ENCODE measurements at regions not wholly inside any gene's neighbourhood (a gene's known extent, or its start where the extent isn't known, plus 50 kb on each side); places are given as distances from the start of the nearest gene placed in this dataset.

DNA sequence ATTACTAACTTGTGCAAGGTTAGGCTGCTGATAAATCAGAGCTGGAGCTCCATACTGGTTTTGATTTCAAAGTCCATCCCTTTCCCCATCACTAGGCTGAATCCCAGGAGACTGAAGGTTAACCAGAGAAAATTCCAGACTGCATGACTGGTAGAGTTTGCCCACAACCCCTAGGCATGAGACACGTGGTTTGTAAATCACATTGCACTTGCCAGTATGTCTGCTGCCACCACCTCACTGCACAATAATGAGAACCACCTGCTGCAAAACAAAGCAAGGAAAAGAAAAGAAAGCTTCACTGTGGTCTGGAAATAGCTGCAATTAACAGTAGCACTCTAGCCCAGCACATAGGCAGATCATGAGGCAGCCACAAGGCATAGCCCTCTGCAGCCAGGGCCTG, 67.6 kb upstream of the NTM start:
- Histone ChIP-seq H3K4me3 (ENCODE audit: low read depth in 1 of 2, low read length in 2 of 2) (no peak overlapping the region), H2AFZ (ENCODE audit: low read depth, low read length) (no peak overlapping the region)
- DNase-seq = no peak

GRCh38 chr11:131303611-131304119, 66.8 kb upstream of the NTM start:
- no peaks in the 10 kb centered on the region for H4K20me1 ChIP-seq (ENCODE audit: insufficient read depth, low read length)
- ATAC-seq (ENCODE audit: insufficient read depth, low read depth) (no peak), DNase-seq (no peak)
- H3K4me1 ChIP-seq (ENCODE audit: insufficient read depth, low read length) = no peaks in the 10 kb centered on the region
- no peak overlapping the region for H3K4me2 ChIP-seq (ENCODE audit: insufficient read depth, low read length)
- H2AFZ ChIP-seq (ENCODE audit: low read depth, low read length) = no peak overlapping the region
- H3K9me3 ChIP-seq (ENCODE audit: insufficient read depth, low read length, severe bottlenecking) = no peaks in the 10 kb centered on the region
- TF ChIP-seq, protein P1, sequence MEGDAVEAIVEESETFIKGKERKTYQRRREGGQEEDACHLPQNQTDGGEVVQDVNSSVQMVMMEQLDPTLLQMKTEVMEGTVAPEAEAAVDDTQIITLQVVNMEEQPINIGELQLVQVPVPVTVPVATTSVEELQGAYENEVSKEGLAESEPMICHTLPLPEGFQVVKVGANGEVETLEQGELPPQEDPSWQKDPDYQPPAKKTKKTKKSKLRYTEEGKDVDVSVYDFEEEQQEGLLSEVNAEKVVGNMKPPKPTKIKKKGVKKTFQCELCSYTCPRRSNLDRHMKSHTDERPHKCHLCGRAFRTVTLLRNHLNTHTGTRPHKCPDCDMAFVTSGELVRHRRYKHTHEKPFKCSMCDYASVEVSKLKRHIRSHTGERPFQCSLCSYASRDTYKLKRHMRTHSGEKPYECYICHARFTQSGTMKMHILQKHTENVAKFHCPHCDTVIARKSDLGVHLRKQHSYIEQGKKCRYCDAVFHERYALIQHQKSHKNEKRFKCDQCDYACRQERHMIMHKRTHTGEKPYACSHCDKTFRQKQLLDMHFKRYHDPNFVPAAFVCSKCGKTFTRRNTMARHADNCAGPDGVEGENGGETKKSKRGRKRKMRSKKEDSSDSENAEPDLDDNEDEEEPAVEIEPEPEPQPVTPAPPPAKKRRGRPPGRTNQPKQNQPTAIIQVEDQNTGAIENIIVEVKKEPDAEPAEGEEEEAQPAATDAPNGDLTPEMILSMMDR (IDR thresholded peaks at IDR 0.05; ENCODE audit: borderline replicate concordance, extremely low read depth, low read length, poor library complexity, severe bottlenecking) = no peak
- no peak for TF ChIP-seq EZH2 (IDR thresholded peaks at IDR 0.05; ENCODE audit: borderline replicate concordance, low read depth, low read length, severe bottlenecking)
- no peak overlapping the region for H3K9ac ChIP-seq (ENCODE audit: low read depth, low read length)
- H3K79me2 ChIP-seq (ENCODE audit: insufficient read depth, low read length) = no peaks in the 10 kb centered on the region
- no peak overlapping the region for H3K4me3 ChIP-seq (ENCODE audit: low read depth in 1 of 2, low read length in 2 of 2)
- H3K36me3 ChIP-seq (ENCODE audit: insufficient read depth, low read length) = no peaks in the 10 kb centered on the region
- H3K27me3 ChIP-seq (ENCODE audit: insufficient read depth, low read length, poor library complexity) = no peaks in the 10 kb centered on the region
- H3K27ac ChIP-seq (ENCODE audit: low read length) = no peak overlapping the region

More for the DNA sequence above, 67.6 kb upstream of the NTM start:
- H3K27ac ChIP-seq (ENCODE audit: low read length) = no peak overlapping the region
- H4K20me1 ChIP-seq (ENCODE audit: insufficient read depth, low read length) = no peaks in the 10 kb centered on the region
- no peak for ATAC-seq (ENCODE audit: insufficient read depth, low read depth)
- H3K9me3 ChIP-seq (ENCODE audit: insufficient read depth, low read length, severe bottlenecking) = no peaks in the 10 kb centered on the region
- no peak overlapping the region for H3K9ac ChIP-seq (ENCODE audit: low read depth, low read length)
- H3K27me3 ChIP-seq (ENCODE audit: insufficient read depth, low read length, poor library complexity) = no peaks in the 10 kb centered on the region
- H3K4me1 ChIP-seq (ENCODE audit: insufficient read depth, low read length) = no peaks in the 10 kb centered on the region
- no peak for TF ChIP-seq EZH2 (IDR thresholded peaks at IDR 0.05; ENCODE audit: borderline replicate concordance, low read depth, low read length, severe bottlenecking)
- TF ChIP-seq, protein P1 (IDR thresholded peaks at IDR 0.05; ENCODE audit: borderline replicate concordance, extremely low read depth, low read length, poor library complexity, severe bottlenecking) = no peak
- no peak overlapping the region for H3K4me2 ChIP-seq (ENCODE audit: insufficient read depth, low read length)
- no peaks in the 10 kb centered on the region for H3K79me2 ChIP-seq (ENCODE audit: insufficient read depth, low read length)
- no peaks in the 10 kb centered on the region for H3K36me3 ChIP-seq (ENCODE audit: insufficient read depth, low read length)

- Histone ChIP-seq H4K20me1 (ENCODE audit: insufficient read depth, low read length) (no peaks in the 10 kb centered on the region), H3K4me3 (ENCODE audit: low read depth in 1 of 2, low read length in 2 of 2) (no peak overlapping the region), H3K79me2 (ENCODE audit: insufficient read depth, low read length) (no peaks in the 10 kb centered on the region), H3K9ac (ENCODE audit: low read depth, low read length) (no peak overlapping the region), H3K36me3 (ENCODE audit: insufficient read depth, low read length) (no peaks in the 10 kb centered on the region), H3K4me1 (ENCODE audit: insufficient read depth, low read length) (no peaks in the 10 kb centered on the region), H2AFZ (ENCODE audit: low read depth, low read length) (no peak overlapping the region), H3K27me3 (ENCODE audit: insufficient read depth, low read length, poor library complexity) (no peaks in the 10 kb centered on the region), H3K9me3 (ENCODE audit: insufficient read depth, low read length, severe bottlenecking) (no peaks in the 10 kb centered on the region), H3K4me2 (ENCODE audit: insufficient read depth, low read length) (no peak overlapping the region), H3K27ac (ENCODE audit: low read length) (no peak overlapping the region)
- DNase-seq = no peak
- no peak for ATAC-seq (ENCODE audit: insufficient read depth, low read depth)
- no peak for TF ChIP-seq EZH2 (IDR thresholded peaks at IDR 0.05; ENCODE audit: borderline replicate concordance, low read depth, low read length, severe bottlenecking)
- TF ChIP-seq, protein P1 (IDR thresholded peaks at IDR 0.05; ENCODE audit: borderline replicate concordance, extremely low read depth, low read length, poor library complexity, severe bottlenecking) = no peak
These were observed 65.4 kb upstream of the NTM start for GRCh38 chr11:131305005-131305404.

GRCh38 chr11:131307506-131307905, 62.9 kb upstream of the NTM start:
- H3K36me3 ChIP-seq (ENCODE audit: insufficient read depth, low read length) = no peaks in the 10 kb centered on the region
- no peak overlapping the region for H3K9ac ChIP-seq (ENCODE audit: low read depth, low read length)
- no peak overlapping the region for H3K4me2 ChIP-seq (ENCODE audit: insufficient read depth, low read length)
- ATAC-seq (ENCODE audit: insufficient read depth, low read depth) = no peak
- H3K27me3 ChIP-seq (ENCODE audit: insufficient read depth, low read length, poor library complexity) = no peaks in the 10 kb centered on the region
- no peak overlapping the region for H2AFZ ChIP-seq (ENCODE audit: low read depth, low read length)
- no peaks in the 10 kb centered on the region for H3K9me3 ChIP-seq (ENCODE audit: insufficient read depth, low read length, severe bottlenecking)
- no peak for TF ChIP-seq EZH2 (IDR thresholded peaks at IDR 0.05; ENCODE audit: borderline replicate concordance, low read depth, low read length, severe bottlenecking)
- TF ChIP-seq, protein P1 (IDR thresholded peaks at IDR 0.05; ENCODE audit: borderline replicate concordance, extremely low read depth, low read length, poor library complexity, severe bottlenecking) = no peak
- H3K4me1 ChIP-seq (ENCODE audit: insufficient read depth, low read length) = no peaks in the 10 kb centered on the region
- H3K27ac ChIP-seq (ENCODE audit: low read length) = no peak overlapping the region
- no peaks in the 10 kb centered on the region for H3K79me2 ChIP-seq (ENCODE audit: insufficient read depth, low read length)
- no peak for DNase-seq
- no peaks in the 10 kb centered on the region for H4K20me1 ChIP-seq (ENCODE audit: insufficient read depth, low read length)
- H3K4me3 ChIP-seq (ENCODE audit: low read depth in 1 of 2, low read length in 2 of 2) = no peak overlapping the region
